ENCODE measurements at regions not wholly inside any gene's neighbourhood (a gene's known extent, or its start where the extent isn't known, plus 50 kb on each side); places are given as distances from the start of the nearest gene placed in this dataset.

DNA sequence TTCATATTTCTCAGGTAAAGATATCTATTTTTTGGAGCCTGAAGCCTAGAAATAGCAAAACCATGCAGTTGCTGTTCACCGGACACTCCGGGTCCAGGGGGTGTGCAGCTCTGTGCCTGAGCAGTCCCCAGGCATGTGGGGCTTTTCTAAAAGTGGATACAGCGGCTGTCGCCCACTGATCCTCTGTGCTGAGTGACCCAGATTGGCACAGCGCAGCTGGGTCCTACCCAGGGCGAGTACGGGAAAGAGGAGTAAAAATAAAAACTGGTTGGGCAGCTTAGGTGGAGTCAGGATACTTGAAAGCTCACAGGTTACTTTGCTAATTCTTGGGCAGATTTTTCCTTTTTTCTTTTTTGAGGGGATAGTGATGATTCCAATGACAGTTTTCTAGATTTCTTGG, 118.8 kb downstream of the UCHL1 start (continued):
- TF ChIP-seq, protein P1, sequence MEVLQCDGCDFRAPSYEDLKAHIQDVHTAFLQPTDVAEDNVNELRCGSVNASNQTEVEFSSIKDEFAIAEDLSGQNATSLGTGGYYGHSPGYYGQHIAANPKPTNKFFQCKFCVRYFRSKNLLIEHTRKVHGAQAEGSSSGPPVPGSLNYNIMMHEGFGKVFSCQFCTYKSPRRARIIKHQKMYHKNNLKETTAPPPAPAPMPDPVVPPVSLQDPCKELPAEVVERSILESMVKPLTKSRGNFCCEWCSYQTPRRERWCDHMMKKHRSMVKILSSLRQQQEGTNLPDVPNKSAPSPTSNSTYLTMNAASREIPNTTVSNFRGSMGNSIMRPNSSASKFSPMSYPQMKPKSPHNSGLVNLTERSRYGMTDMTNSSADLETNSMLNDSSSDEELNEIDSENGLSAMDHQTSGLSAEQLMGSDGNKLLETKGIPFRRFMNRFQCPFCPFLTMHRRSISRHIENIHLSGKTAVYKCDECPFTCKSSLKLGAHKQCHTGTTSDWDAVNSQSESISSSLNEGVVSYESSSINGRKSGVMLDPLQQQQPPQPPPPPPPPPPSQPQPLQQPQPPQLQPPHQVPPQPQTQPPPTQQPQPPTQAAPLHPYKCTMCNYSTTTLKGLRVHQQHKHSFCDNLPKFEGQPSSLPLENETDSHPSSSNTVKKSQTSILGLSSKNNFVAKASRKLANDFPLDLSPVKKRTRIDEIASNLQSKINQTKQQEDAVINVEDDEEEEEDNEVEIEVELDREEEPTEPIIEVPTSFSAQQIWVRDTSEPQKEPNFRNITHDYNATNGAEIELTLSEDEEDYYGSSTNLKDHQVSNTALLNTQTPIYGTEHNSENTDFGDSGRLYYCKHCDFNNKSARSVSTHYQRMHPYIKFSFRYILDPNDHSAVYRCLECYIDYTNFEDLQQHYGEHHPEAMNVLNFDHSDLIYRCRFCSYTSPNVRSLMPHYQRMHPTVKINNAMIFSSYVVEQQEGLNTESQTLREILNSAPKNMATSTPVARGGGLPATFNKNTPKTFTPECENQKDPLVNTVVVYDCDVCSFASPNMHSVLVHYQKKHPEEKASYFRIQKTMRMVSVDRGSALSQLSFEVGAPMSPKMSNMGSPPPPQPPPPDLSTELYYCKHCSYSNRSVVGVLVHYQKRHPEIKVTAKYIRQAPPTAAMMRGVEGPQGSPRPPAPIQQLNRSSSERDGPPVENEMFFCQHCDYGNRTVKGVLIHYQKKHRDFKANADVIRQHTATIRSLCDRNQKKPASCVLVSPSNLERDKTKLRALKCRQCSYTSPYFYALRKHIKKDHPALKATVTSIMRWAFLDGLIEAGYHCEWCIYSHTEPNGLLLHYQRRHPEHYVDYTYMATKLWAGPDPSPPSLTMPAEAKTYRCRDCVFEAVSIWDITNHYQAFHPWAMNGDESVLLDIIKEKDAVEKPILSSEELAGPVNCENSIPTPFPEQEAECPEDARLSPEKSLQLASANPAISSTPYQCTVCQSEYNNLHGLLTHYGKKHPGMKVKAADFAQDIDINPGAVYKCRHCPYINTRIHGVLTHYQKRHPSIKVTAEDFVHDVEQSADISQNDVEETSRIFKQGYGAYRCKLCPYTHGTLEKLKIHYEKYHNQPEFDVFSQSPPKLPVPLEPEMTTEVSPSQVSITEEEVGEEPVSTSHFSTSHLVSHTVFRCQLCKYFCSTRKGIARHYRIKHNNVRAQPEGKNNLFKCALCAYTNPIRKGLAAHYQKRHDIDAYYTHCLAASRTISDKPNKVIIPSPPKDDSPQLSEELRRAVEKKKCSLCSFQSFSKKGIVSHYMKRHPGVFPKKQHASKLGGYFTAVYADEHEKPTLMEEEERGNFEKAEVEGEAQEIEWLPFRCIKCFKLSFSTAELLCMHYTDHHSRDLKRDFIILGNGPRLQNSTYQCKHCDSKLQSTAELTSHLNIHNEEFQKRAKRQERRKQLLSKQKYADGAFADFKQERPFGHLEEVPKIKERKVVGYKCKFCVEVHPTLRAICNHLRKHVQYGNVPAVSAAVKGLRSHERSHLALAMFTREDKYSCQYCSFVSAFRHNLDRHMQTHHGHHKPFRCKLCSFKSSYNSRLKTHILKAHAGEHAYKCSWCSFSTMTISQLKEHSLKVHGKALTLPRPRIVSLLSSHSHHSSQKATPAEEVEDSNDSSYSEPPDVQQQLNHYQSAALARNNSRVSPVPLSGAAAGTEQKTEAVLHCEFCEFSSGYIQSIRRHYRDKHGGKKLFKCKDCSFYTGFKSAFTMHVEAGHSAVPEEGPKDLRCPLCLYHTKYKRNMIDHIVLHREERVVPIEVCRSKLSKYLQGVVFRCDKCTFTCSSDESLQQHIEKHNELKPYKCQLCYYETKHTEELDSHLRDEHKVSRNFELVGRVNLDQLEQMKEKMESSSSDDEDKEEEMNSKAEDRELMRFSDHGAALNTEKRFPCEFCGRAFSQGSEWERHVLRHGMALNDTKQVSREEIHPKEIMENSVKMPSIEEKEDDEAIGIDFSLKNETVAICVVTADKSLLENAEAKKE (CRISPR knock-in tag; IDR thresholded peaks at IDR 0.05) = no peak
- no peak for TF ChIP-seq CREB1 (CRISPR knock-in tag; IDR thresholded peaks at IDR 0.05; ENCODE audit: low read depth)

DNA sequence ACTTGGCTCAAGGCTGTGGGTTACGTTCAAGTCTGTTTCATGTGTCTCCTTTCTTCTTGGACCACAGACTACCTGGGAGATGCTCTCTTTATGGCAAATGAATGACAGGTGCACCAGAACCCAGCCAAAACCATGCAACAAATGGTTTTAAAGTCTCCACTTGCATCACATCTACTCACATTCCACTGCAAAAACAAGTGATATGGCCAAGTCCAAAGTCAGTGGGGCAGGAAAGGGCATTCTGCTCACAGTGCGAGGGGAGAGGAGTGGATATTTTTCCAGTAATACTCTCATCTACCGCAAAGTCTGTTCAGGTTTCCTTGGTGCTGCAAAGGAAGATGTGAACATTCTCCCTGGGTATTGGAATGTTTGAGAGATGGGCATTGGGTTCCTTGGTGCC, 120.5 kb downstream of the UCHL1 start:
- ATAC-seq (no peak), DNase-seq (ENCODE audit: low spot score) (no peak)
- Histone ChIP-seq H3K27ac (ENCODE audit: low read depth) (no peak overlapping the region), H3K4me1 (ENCODE audit: insufficient read depth) (no peaks in the 10 kb centered on the region), H3K4me2 (no peak overlapping the region), H2AFZ (no peak overlapping the region), H3K9me2 (ENCODE audit: insufficient read depth) (no peaks in the 10 kb centered on the region), H3F3A (replicated peaks; ENCODE audit: low read depth) (no peaks in the 10 kb centered on the region), H4K20me1 (replicated peaks; ENCODE audit: insufficient read depth) (no peaks in the 10 kb centered on the region), H3K27me3 (ENCODE audit: insufficient read depth) (no peaks in the 10 kb centered on the region), H3K4me3 (no peak overlapping the region), H3K79me2 (replicated peaks; ENCODE audit: insufficient read depth) (no peaks in the 10 kb centered on the region), H3K36me3 (ENCODE audit: insufficient read depth) (no peaks in the 10 kb centered on the region)
- Mint-ChIP-seq H3K9me3 (peaks cover 8% of the 10 kb centered on the region), H3K27ac (no peak overlapping the region), H3K4me1 (no peaks in the 10 kb centered on the region), H3K4me3 (no peak overlapping the region), H3K27me3 (ENCODE audit: insufficient read depth, low read depth, poor library complexity) (peaks cover 2% of the 10 kb centered on the region), H3K36me3 (ENCODE audit: low read depth) (0 out of 3 replicates have a peak, but pooled peaks cover 5% of the 10 kb centered on the region)
- no peak for TF ChIP-seq ETS1 (IDR thresholded peaks at IDR 0.05)
- TF ChIP-seq EZH2phosphoT487 (IDR thresholded peaks at IDR 0.05; ENCODE audit: unreplicated experiment) = no peak
- TF ChIP-seq POLR2AphosphoS5 (IDR thresholded peaks at IDR 0.05; ENCODE audit: low read depth) = no peak
- no peak for TF ChIP-seq JUNB (IDR thresholded peaks at IDR 0.05; ENCODE audit: unreplicated experiment)
- TF ChIP-seq ZNF114 (CRISPR knock-in tag; IDR thresholded peaks at IDR 0.05) = no peak
- TF ChIP-seq, protein P1 (CRISPR knock-in tag; IDR thresholded peaks at IDR 0.05) = no peak
- TF ChIP-seq CREB1 (CRISPR knock-in tag; IDR thresholded peaks at IDR 0.05; ENCODE audit: low read depth) = no peak
- no peak for TF ChIP-seq EZH2 (IDR thresholded peaks at IDR 0.05; ENCODE audit: low read depth, unreplicated experiment)
- TF ChIP-seq ZNF331 (CRISPR knock-in tag; IDR thresholded peaks at IDR 0.05; ENCODE audit: low read depth) = no peak
